ENCODE measurements at regions not wholly inside any gene's neighbourhood (a gene's known extent, or its start where the extent isn't known, plus 50 kb on each side); places are given as distances from the start of the nearest gene placed in this dataset.

GRCh38 chr15:77548589-77549557, 83.8 kb downstream of the LINGO1 start:
- Histone ChIP-seq H3K4me3 (replicated peaks; ENCODE audit: insufficient read depth, low read length) (no peak overlapping the region), H3K27me3 (ENCODE audit: insufficient read depth, poor library complexity, severe bottlenecking) (no peaks in the 10 kb centered on the region), H3K27ac (replicated peaks) (no peak overlapping the region)
- TF ChIP-seq REST (IDR thresholded peaks at IDR 0.05; ENCODE audit: insufficient replicate concordance, low read depth), result no peak
- TF ChIP-seq CTCF (IDR thresholded peaks at IDR 0.05; ENCODE audit: insufficient read depth, low read length), result no peak
- no peak for TF ChIP-seq GABPA (IDR thresholded peaks at IDR 0.05; ENCODE audit: low read depth)
- TF ChIP-seq SPI1 (IDR thresholded peaks at IDR 0.05; ENCODE audit: borderline replicate concordance, low read depth), result no peak
- TF ChIP-seq POLR2AphosphoS5 (IDR thresholded peaks at IDR 0.05; ENCODE audit: low read depth), result no peak
- peak in 1 of 2 experiments; percentile 27 for DNase-seq (ENCODE audit: low read depth in 1 of 2, low spot score in 1 of 2)

GRCh38 chr15:77547801-77548588, 84.7 kb downstream of the LINGO1 start:
- Histone ChIP-seq H3K27me3 (ENCODE audit: insufficient read depth, poor library complexity, severe bottlenecking) (no peaks in the 10 kb centered on the region), H3K4me3 (replicated peaks; ENCODE audit: insufficient read depth, low read length) (no peak overlapping the region), H3K27ac (replicated peaks) (no peak overlapping the region)
- no peak for TF ChIP-seq POLR2AphosphoS5 (IDR thresholded peaks at IDR 0.05; ENCODE audit: low read depth)
- TF ChIP-seq GABPA (IDR thresholded peaks at IDR 0.05; ENCODE audit: low read depth), result no peak
- no peak for TF ChIP-seq SPI1 (IDR thresholded peaks at IDR 0.05; ENCODE audit: borderline replicate concordance, low read depth)
- TF ChIP-seq REST (IDR thresholded peaks at IDR 0.05; ENCODE audit: insufficient replicate concordance, low read depth), result no peak
- TF ChIP-seq CTCF (IDR thresholded peaks at IDR 0.05; ENCODE audit: insufficient read depth, low read length), result no peak
- DNase-seq (ENCODE audit: low read depth in 1 of 2, low spot score in 1 of 2), result no peak

GRCh38 chr15:77546870-77547269, 85.8 kb downstream of the LINGO1 start:
- Histone ChIP-seq H3K27me3 (ENCODE audit: insufficient read depth, poor library complexity, severe bottlenecking) (no peaks in the 10 kb centered on the region), H3K27ac (replicated peaks) (no peak overlapping the region), H3K4me3 (replicated peaks; ENCODE audit: insufficient read depth, low read length) (no peak overlapping the region)
- TF ChIP-seq GABPA (IDR thresholded peaks at IDR 0.05; ENCODE audit: low read depth) (no peak), POLR2AphosphoS5 (IDR thresholded peaks at IDR 0.05; ENCODE audit: low read depth) (no peak), SPI1 (IDR thresholded peaks at IDR 0.05; ENCODE audit: borderline replicate concordance, low read depth) (no peak), CTCF (IDR thresholded peaks at IDR 0.05; ENCODE audit: insufficient read depth, low read length) (no peak), REST (IDR thresholded peaks at IDR 0.05; ENCODE audit: insufficient replicate concordance, low read depth) (no peak)
- DNase-seq (ENCODE audit: low read depth in 1 of 2, low spot score in 1 of 2), result no peak
